Suprapubic skin (tissue), 4 donors: ENCODE measurements at regions not wholly inside any gene's neighbourhood (a gene's known extent, or its start where the extent isn't known, plus 50 kb on each side); places are given as distances from the start of the nearest gene placed in this dataset.

Experiments
- EP300 ChIP-seq: sonication (generic); formaldehyde crosslinking; IDR thresholded peaks from one replicate; pipeline ENCODE4 v1.6.1; 2017; ENCODE audit warnings: antibody characterized with exemption
- POLR2AphosphoS5 ChIP-seq, 3 donors: sonication (generic); formaldehyde crosslinking; IDR thresholded peaks; one replicate each; pipeline ENCODE4 v1.6.1; 2017; ENCODE audit warnings: antibody characterized with exemption in 3 of 3
- TF ChIP-seq, protein P1 (sequence below), 2 donors: fragments of 200-600 bp in 1 of 2; fragments of 450-650 bp in 1 of 2; sonication (generic) in 1 of 2; IDR thresholded peaks; one replicate each; pipeline ENCODE4 v1.5.1; 2016 to 2019; ENCODE audit warnings: antibody characterized with exemption in 2 of 2, mild to moderate bottlenecking in 1 of 2, moderate library complexity in 1 of 2

DNA sequence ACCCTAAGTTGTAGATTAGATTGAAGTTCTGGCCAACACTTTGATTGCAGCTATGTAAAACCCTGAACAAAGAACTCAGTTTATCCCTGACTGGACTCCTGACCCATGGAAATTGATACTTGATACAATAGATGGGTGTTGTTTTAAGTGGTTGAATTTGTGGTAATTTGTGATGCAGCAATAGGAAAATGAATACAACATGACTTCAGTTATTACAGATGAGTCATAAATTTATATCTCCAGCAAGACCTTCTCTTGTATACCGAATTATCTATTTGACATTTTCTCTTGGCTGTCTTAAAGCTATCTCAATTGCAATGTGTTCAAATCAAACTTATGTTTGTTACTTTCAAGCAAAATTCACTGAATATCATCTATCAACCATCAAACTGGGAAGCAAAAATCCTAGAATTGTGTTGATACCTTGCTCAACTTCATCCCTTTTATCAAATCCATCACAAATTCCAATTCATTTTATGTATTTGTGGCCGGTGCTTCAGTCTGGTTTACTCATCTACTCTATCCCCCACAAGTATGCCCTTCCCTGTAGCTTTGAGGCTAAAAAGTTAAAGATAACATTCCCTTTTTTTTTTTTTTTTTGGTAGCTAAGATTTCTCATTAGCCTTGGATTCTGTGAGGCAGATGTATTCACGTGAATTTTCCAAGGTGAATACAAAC lies 129.4 kb upstream of the CENPW start:
- TF ChIP-seq, protein P1, sequence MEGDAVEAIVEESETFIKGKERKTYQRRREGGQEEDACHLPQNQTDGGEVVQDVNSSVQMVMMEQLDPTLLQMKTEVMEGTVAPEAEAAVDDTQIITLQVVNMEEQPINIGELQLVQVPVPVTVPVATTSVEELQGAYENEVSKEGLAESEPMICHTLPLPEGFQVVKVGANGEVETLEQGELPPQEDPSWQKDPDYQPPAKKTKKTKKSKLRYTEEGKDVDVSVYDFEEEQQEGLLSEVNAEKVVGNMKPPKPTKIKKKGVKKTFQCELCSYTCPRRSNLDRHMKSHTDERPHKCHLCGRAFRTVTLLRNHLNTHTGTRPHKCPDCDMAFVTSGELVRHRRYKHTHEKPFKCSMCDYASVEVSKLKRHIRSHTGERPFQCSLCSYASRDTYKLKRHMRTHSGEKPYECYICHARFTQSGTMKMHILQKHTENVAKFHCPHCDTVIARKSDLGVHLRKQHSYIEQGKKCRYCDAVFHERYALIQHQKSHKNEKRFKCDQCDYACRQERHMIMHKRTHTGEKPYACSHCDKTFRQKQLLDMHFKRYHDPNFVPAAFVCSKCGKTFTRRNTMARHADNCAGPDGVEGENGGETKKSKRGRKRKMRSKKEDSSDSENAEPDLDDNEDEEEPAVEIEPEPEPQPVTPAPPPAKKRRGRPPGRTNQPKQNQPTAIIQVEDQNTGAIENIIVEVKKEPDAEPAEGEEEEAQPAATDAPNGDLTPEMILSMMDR (IDR thresholded peaks at IDR 0.05): no peak
- TF ChIP-seq EP300: no peak
- no peak for TF ChIP-seq POLR2AphosphoS5 (IDR thresholded peaks at IDR 0.05)
